GM21825 (cell line): ENCODE measurements at regions not wholly inside any gene's neighbourhood (a gene's known extent, or its start where the extent isn't known, plus 50 kb on each side); places are given as distances from the start of the nearest gene placed in this dataset.

Experiments
- ATAC-seq: cut with Tn5 transposase; IDR thresholded peaks from one replicate; pipeline ENCODE4 v1.9.1; 2021; ENCODE audit warnings: mild to moderate bottlenecking, moderate library complexity; ENCODE audit not compliant: unreplicated experiment

- ATAC-seq: no peak
Measured at GRCh38 chr17:71227841-71228240, 893.0 kb upstream of the SOX9 start.

GRCh38 chr17:71229070-71229469, 891.8 kb upstream of the SOX9 start:
- ATAC-seq: no peak

DNA sequence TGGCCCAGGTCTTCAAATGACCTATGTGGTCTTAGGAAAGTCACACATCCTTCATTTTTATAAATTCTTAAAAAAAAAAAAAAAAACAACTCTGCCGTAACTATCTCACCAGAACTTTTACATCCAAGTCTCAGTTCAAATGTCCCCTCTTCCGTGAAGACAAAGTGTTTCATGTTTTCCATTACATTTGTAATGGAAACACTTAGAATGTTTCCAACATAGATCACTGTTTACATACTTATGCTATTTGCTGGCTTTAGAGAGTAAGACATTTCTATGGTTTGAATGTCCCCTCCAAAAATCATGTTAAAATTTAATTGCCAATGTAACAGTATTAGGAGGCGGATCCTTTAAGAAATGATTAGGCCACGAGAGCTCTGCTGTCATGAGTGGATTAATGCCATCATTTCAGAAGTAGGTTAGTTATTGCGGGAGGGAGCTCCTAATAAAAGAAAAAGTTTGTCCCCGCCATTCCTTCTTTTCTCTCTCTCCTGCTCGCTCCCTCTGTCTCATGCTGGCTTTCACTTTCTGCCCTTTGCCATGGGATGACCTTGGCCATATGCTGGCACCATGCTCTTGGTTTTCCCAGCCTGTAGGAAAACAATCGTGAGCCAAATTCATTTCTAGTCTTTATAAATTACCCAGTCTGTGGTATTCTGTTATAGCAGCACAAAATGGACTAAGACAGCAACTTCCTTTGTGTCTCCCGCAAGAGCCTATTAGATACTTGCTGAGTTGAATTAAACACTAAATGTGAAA, 887.8 kb upstream of the SOX9 start:
- no peak for ATAC-seq

GRCh38 chr17:71234349-71234748, 886.5 kb upstream of the SOX9 start:
- no peak for ATAC-seq

- no peak for ATAC-seq
Measured at GRCh38 chr17:71237903-71238538, 882.8 kb upstream of the SOX9 start.

DNA sequence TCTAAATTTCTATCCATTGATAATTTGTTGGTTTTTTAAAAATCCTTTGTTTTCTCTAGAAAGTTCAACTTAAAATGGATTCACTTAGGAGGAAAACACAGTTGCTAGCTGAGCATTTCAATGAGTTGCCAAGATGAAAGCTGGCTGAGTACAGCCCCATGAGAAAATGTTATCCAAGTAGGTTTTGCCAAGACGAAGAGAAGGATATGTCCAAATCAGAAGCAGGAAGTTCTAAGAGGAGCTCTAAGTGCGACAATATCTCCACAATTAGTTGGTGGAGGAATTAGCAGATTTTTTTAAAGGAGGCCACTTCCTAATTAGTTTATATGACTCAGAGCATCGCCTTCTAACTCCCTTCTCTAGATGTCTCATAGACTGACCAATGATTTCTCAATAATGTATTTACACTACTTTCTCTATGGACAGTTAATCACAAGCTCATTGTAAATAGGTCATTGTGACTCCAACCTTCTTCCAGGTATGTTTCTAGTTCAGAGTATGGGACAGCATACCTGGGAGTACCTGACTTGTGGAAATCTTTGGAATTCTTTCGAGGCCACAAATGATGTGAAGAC, 873.3 kb upstream of the SOX9 start:
- no peak for ATAC-seq

DNA sequence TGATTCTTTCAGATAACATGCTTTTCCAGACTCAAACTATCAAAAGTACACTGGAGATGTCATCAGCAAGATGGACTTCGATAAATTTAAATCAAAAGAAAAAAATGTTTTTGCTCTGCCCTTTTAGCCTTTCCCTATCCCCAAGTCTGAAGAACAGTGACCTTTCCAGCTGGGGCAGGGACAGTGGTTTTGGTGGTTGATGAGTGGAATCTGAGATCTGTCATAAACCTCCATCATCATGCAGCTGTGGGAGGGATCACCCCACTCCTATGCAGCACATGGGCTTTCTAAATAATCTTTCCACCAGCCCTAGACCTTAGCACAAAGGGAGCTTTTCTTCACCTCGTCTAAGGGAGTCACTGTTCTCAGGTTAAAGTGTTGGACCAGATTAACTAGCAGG, 869.5 kb upstream of the SOX9 start:
- ATAC-seq: no peak

- ATAC-seq: no peak
Measured at GRCh38 chr17:71251951-71252350, 868.9 kb upstream of the SOX9 start.

- no peak for ATAC-seq
Measured at GRCh38 chr17:71252436-71252835, 868.4 kb upstream of the SOX9 start.

DNA sequence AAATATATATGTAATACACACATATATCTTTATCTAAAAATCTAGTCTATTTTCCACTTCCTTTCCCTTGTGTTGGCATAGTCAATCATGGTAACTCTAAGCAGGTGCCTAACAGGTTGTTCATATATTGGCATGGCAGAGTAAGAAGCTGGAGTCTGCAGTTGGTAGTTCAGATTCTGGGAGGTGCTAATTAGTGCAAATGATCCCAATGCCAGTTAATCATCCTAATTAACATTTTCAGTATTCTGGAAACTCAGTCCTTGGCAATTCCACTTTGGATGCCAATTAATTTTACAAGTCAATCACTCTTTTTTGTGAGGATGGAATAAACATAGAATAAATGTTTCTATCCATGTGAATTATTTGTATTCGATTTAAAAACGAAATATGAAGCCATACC, 863.7 kb upstream of the SOX9 start:
- no peak for ATAC-seq

DNA sequence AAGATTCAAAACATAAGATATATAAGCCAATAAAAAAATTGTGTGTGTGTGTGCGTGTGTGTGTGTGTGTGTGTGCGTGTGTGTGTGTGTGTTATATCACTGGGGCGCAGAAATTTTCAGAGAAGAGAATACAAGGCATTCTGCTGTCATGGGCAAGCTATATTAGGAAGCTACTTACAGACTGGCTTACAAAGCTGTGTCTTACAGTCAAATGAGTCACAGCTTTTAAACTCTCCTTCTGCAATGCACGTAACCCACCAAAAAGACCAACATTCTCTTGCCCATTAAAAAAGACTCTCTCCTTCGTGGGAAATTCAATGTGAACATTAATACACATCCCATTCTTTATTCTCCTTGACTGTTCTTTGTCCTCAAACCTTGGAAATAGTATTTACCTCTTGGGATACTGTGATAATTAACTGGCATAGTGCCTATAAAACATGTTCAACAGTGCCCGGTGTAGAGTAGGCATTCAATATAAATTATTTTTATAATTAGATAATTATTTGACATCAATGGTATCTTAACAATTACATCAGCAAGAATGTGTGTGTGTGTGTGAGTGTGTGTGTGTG, 860.4 kb upstream of the SOX9 start:
- ATAC-seq: no peak

DNA sequence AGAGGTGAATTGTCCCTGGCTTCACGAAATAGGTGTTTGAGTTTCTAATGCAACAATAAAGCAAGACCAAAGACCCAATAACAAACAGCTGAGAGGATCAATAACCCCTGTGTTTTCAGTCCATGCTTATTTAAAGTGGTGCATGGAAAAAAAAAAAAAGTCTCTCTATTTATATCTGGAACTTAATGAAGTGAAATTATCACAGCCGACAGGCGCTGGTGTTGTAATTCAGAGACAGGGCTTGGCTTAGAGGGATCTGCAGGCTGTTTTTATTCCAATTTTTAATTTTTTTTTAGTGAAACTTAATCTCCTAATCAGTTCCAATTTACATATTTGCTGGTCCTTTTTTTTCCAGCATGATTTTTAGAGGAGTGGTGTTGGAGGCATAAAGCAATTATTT, 858.2 kb upstream of the SOX9 start:
- ATAC-seq: no peak

DNA sequence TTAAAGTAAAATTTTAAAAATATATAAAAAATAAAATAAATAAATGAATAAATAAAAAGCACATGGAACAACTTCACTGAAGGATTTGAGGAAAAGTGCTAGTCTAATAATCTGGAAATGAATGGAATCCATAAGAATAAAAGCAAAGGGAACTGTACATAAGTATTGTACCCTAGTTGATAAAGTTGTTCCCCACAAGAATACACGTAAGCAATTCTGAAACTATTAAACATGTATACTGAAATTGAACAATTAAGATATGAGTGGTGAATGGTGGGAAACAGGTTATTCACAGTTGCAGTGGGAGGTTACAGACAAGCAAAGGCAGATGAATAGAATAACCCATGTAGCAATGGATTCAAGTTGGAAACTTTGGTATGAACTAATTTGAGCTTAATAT, 853.2 kb upstream of the SOX9 start:
- ATAC-seq: no peak

- no peak for ATAC-seq
Measured at GRCh38 chr17:71269201-71269600, 851.6 kb upstream of the SOX9 start.

GRCh38 chr17:71273441-71273840, 847.4 kb upstream of the SOX9 start:
- ATAC-seq: no peak

DNA sequence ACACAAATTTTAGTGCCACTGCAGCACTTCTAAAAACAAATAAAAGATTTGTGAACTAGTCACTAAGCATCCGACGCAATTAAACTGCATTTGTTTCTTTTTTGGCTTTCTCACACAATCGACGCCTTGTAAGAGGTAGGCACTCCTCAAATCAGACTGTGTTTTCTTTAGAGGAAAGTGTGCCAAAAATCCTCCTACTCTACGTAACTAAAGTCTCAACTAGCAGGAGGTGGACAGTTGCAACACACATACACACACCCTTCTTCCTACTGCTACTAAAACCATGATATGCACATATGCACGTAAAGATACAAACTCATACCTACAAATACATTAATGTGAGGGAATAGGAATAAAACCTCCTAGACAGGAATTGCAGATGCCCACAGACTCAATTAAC, 844.7 kb upstream of the SOX9 start:
- ATAC-seq: no peak

DNA sequence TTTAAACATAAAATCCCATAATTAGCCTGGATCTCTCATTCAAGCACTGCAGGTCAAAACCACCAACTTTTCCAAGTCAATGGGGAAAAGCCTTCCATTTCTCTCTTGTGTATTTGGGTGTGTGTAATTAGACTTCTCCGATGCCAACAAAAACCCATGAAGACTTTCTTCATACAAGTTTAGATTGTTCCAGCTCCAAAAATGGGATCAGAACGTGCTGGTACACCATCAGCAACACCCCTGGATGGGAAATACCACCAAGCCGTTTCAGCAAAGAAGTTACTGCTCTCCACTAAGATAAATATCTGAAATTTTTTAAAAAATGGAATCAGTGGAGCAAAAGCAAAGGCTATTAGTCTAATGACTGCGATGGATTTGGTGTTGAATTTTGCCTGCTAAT, 837.3 kb upstream of the SOX9 start:
- ATAC-seq: no peak

DNA sequence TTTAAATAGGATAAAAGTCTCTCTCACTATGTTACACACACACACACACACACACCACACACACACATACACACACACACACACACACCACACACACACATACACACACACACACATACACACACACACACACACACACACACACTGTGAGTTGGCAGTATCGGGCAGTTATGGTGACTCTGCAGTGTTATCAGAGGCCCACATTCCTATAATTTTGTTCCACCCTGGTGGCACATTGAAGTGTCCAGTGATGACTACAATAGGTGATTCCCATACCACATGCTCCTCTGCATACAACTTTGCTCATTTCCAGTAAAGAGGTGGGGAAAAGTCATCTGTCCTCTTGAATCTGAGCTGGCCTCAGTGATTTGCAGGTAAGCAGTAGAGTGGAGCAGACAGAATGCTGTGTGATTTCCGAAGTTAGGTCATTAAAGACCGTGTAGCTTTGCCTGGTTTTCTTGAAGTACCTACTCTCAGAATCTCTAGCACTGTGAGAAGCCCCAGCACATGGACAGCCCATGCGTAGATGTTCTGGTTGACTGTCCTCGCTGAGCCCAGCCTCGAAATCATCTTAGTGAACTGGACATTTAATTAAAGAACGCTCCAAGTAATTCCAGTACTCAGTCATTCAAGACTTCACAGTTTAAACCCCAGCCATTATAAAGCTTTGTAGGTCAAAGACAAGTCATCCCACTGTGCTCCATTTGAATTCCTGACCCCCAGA, 836.6 kb upstream of the SOX9 start:
- no peak for ATAC-seq

DNA sequence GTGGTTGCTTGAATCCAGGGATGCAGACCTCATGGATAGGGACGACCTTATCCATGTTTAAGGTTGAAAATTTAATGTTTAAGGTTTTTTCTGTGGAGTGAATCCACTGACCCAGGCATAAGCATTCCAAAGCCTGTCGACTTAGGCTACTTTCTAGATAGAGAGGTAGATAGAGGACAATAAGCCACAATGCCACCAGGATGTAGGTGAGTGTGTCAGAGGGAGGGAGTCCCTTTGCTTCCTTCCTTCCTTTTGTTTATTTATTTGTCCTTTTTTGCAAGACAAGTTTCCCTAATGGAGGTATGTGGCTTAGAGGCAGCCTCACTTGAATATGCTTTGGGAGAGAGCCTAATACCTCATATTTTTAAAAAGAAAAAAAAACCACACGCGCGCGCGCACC, 834.2 kb upstream of the SOX9 start:
- no peak for ATAC-seq

- ATAC-seq: no peak
Measured at GRCh38 chr17:71287071-71287823, 833.6 kb upstream of the SOX9 start.

DNA sequence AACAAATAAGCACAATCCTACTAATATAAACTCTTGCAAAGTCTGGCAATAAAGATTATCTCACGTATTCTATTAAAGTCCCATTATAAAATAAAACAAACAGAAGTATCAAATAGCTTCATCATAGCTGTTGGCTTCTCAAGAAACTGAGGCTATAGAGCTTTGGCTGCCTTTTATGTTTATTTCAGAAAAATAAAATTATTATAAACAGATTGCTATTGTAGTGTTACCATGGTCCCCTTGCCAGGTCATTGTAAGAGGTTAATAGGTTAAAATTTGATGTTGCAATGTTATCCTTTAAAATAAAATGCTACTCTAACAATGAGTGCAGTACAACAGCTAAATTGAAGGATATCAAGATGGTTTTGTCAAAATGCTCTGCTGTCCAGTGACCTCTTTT, 828.8 kb upstream of the SOX9 start:
- no peak for ATAC-seq
